ENCODE measurements at regions not wholly inside any gene's neighbourhood (a gene's known extent, or its start where the extent isn't known, plus 50 kb on each side); places are given as distances from the start of the nearest gene placed in this dataset.

- peak; percentile 25 for DNase-seq (ENCODE audit: low spot score)
- H3K27me3 ChIP-seq (replicated peaks; ENCODE audit: insufficient read depth), result no peaks in the 10 kb centered on the region
- TF ChIP-seq POLR2AphosphoS5 (IDR thresholded peaks at IDR 0.05) (peak; percentile 34), CTCF (IDR thresholded peaks at IDR 0.05) (no peak)
- no peaks in the 10 kb centered on the region for H3K36me3 ChIP-seq
- no peaks in the 10 kb centered on the region for H3K9me3 ChIP-seq
- H3K4me1 ChIP-seq (replicated peaks), result no peaks in the 10 kb centered on the region
- intact Hi-C loops (cut with DNase I), result no loop called here
- H3K27ac ChIP-seq, result no peak overlapping the region
- WGBS, result 26% methylated on average over 4 of the region's 4 CpGs
- no peak overlapping the region for H3K4me3 ChIP-seq
Measured at GRCh38 chr10:29057822-29058331, 231.0 kb upstream of the LYZL1 start.

GRCh38 chr10:29063806-29064644 is 224.8 kb upstream of the LYZL1 start:
- Histone ChIP-seq H3K4me1 (replicated peaks) (no peaks in the 10 kb centered on the region), H3K27ac (no peak overlapping the region), H3K36me3 (no peaks in the 10 kb centered on the region), H3K4me3 (no peak overlapping the region), H3K27me3 (replicated peaks; ENCODE audit: insufficient read depth) (no peaks in the 10 kb centered on the region), H3K9me3 (no peaks in the 10 kb centered on the region)
- no peak for TF ChIP-seq POLR2AphosphoS5 (IDR thresholded peaks at IDR 0.05)
- no peak for TF ChIP-seq CTCF (IDR thresholded peaks at IDR 0.05)
- no peak for TF ChIP-seq POLR2A (IDR thresholded peaks at IDR 0.05)
- 82% methylated on average over 5 of the region's 5 CpGs for WGBS
- intact Hi-C loops (cut with DNase I), result no loop called here
- DNase-seq (ENCODE audit: low spot score), result no peak

GRCh38 chr10:29064680-29065079 is 224.2 kb upstream of the LYZL1 start:
- H3K4me3 ChIP-seq, result no peak overlapping the region
- TF ChIP-seq POLR2AphosphoS5 (IDR thresholded peaks at IDR 0.05) (no peak), POLR2A (IDR thresholded peaks at IDR 0.05) (no peak), CTCF (IDR thresholded peaks at IDR 0.05) (no peak)
- no peak overlapping the region for H3K27ac ChIP-seq
- no peaks in the 10 kb centered on the region for H3K36me3 ChIP-seq
- 54% methylated on average over 2 of the region's 2 CpGs for WGBS
- DNase-seq (ENCODE audit: low spot score), result no peak
- no peaks in the 10 kb centered on the region for H3K9me3 ChIP-seq
- no peaks in the 10 kb centered on the region for H3K4me1 ChIP-seq (replicated peaks)
- intact Hi-C loops (cut with DNase I), result no loop called here
- H3K27me3 ChIP-seq (replicated peaks; ENCODE audit: insufficient read depth), result no peaks in the 10 kb centered on the region

GRCh38 chr10:29067161-29067560 is 221.7 kb upstream of the LYZL1 start:
- TF ChIP-seq CTCF (IDR thresholded peaks at IDR 0.05) (no peak), POLR2A (IDR thresholded peaks at IDR 0.05) (no peak), POLR2AphosphoS5 (IDR thresholded peaks at IDR 0.05) (no peak)
- H3K27me3 ChIP-seq (replicated peaks; ENCODE audit: insufficient read depth), result no peaks in the 10 kb centered on the region
- no peak for DNase-seq (ENCODE audit: low spot score)
- 45% methylated on average over 3 of the region's 3 CpGs for WGBS
- no peaks in the 10 kb centered on the region for H3K36me3 ChIP-seq
- intact Hi-C loops (cut with DNase I), result no loop called here
- no peaks in the 10 kb centered on the region for H3K4me1 ChIP-seq (replicated peaks)
- no peaks in the 10 kb centered on the region for H3K9me3 ChIP-seq
- H3K27ac ChIP-seq, result no peak overlapping the region
- no peak overlapping the region for H3K4me3 ChIP-seq

GRCh38 chr10:29067628-29068027 is 221.2 kb upstream of the LYZL1 start:
- TF ChIP-seq POLR2A (IDR thresholded peaks at IDR 0.05) (no peak), CTCF (IDR thresholded peaks at IDR 0.05) (no peak), POLR2AphosphoS5 (IDR thresholded peaks at IDR 0.05) (no peak)
- intact Hi-C loops (cut with DNase I), result no loop called here
- Histone ChIP-seq H3K27ac (no peak overlapping the region), H3K4me3 (no peak overlapping the region), H3K36me3 (no peaks in the 10 kb centered on the region), H3K9me3 (no peaks in the 10 kb centered on the region), H3K27me3 (replicated peaks; ENCODE audit: insufficient read depth) (no peaks in the 10 kb centered on the region), H3K4me1 (replicated peaks) (no peaks in the 10 kb centered on the region)
- no peak for DNase-seq (ENCODE audit: low spot score)
- WGBS, result 93% methylated on average over 3 of the region's 3 CpGs
